OCI-LY1 (cell line): ENCODE measurements at regions not wholly inside any gene's neighbourhood (a gene's known extent, or its start where the extent isn't known, plus 50 kb on each side); places are given as distances from the start of the nearest gene placed in this dataset.

ENCODE experiments used
- CTCF ChIP-seq: fragments of 200-600 bp; sonication (generic), shearing (Covaris generic); IDR thresholded peaks from 2 replicates; pipeline ENCODE4 v1.5.1; 2017; ENCODE audit warnings: mild to moderate bottlenecking, antibody characterized with exemption, low read length, moderate library complexity, mixed read lengths
- EZH2 ChIP-seq: fragments of 200-600 bp; sonication (generic), shearing (Covaris generic); IDR thresholded peaks from 2 replicates; pipeline ENCODE4 v1.8.0; 2017; ENCODE audit warnings: borderline replicate concordance, mixed run types, mild to moderate bottlenecking, antibody characterized with exemption, low read length, moderate library complexity, mixed read lengths

DNA sequence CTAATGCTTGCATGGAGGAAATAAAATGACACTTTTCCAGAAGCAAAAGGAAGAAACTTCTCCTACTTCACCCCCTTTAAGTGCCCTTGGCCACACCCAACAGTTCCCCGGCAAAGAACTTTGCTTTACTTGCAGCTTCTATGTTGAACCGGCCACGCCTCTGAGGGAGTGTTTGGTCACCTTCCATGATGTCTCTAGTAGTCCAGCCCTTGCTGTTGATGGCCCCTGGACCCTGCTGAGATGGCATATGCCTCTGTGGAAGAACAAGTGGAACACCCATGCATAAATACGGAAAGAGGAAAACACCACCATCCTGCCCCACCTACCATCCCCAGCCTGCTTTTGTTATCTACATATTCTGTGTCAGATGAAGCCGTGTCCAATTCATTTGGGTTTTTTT, 218.3 kb upstream of the POU3F3 start:
- TF ChIP-seq CTCF (no peak), EZH2 (no peak)
